Suppressor macrophage treated with lipopolysaccharide for 4 hours (primary cell): ENCODE measurements at regions not wholly inside any gene's neighbourhood (a gene's known extent, or its start where the extent isn't known, plus 50 kb on each side); places are given as distances from the start of the nearest gene placed in this dataset.

Experiments used
- DNase-seq: peaks from one replicate; pipeline ENCODE4 v3.0.0-alpha.2; 2020

- no peak for DNase-seq
These were observed 657.1 kb upstream of the SEL1L start for GRCh38 chr14:82190742-82191141.

DNA sequence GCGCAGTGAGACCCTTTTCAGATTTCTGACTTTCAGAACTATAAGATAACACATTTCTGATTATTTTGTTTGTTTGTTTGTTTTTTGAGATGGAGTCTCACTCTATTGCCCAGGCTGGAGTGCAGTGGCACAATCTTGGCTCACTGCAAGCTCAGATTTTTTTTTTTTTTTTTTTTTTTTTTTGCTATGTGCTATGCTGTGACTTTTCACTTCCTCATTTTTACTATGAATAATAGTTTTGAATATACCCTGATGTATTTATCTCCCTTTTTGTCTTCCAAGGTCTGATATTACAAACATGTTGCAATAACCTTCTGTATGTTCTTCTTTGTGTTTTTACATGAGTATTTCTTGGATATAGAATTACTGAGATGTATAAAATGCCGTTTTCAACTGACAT, 658.7 kb upstream of the SEL1L start:
- DNase-seq, result no peak

- DNase-seq, result no peak
These were observed 689.6 kb upstream of the SEL1L start for GRCh38 chr14:82223276-82223675.

GRCh38 chr14:82224610-82225009, 691.0 kb upstream of the SEL1L start:
- DNase-seq, result no peak

DNA sequence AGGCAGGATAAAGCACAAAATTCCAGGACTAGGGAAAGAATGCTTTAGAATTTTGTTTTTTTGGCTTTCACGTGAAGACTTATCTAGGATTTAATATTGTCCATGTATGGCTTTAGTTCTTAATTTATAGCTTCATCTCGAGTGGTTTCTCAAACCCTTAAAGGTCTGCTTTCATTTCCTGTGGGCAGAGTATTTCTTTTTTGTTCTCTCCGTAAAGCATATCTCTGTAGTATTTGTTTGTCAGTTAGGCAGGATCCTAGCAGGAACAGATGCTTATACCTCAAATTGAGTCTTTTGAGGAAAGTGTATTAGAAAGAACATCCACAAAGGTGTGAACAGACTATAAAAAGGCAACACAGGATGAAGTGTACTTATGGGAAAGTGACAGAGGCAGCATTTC, 697.1 kb upstream of the SEL1L start:
- no peak for DNase-seq

GRCh38 chr14:82238649-82239048, 705.0 kb upstream of the SEL1L start:
- no peak for DNase-seq

GRCh38 chr14:82239223-82239622, 705.6 kb upstream of the SEL1L start:
- DNase-seq, result no peak

DNA sequence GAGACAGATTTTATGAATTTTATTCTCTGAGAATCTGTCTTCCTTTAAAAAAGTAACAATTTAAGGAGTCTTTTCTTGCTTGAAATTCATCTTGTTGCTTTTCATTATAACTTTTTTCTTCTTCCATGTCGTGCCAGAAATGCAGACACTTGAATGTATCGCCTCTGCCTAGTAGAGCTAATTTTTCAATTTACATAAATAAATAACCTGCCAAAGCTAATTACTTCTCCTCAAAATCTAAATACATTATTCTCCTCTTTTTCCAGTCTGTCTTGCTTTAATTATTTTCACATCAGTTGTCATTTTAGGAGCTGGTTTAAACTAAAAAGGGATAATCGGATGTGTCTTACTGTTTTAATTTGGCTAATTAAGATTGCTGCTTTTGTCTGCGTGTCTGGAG, 711.1 kb upstream of the SEL1L start:
- no peak for DNase-seq

DNA sequence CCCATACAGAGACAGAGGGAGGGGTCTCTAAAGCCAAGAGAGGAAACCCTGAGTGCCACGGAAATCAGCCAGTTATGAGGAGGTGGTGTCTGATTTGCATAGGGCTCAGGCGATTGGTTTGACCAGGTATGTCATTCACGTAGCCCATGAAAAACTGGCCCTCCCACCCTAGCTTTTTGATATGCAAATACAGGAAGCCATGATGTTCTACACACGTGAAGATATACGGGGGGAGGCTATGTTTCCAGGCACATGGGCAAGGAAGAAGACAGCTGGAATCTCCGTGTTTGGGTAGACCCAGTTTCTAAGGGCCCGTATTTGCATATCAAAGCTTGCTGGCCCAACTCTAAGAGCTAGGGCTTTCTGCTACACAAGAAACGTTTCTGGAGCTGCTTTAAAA, 717.8 kb upstream of the SEL1L start:
- no peak for DNase-seq

- no peak for DNase-seq
These were observed 736.6 kb upstream of the SEL1L start for GRCh38 chr14:82270286-82270685.

DNA sequence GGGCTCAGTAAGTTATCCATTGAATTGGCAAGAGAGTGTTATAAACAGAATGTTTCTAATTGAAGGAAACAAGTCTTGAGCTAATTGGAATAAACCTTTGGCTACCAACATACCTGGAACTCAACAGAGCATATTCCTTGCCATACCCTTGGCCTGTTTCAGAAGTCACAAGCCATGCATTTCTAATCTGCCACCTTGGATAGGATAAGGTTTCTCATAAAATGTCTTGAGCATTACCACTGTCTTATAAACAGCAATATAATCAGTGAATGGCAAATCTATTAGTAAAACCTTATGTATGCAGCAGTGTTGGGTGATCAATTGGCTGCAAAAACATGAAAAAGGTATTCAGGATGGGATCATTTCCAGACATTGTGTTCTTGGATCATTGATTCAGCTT, 765.2 kb upstream of the SEL1L start:
- no peak for DNase-seq

GRCh38 chr14:82309199-82309598, 775.5 kb upstream of the SEL1L start:
- DNase-seq, result no peak

DNA sequence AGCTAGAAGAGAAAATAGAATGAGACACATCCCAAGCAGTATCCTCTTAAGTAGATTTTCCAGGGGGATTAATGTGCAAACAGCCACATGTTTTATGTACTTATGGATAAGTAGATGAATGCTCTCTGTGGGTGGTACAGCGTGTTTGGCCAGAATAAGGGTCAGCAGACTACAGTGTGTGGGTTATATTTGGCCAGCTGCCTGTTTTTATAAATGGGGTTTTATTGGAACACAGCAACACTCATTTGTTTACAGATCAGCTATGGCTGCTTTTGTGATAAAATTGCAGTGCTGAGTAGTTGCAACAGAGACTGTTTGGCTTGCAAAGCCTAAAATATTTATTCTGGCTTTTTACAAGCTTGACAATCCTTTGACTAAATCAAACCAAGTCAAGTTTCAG, 780.2 kb upstream of the SEL1L start:
- DNase-seq, result no peak

- DNase-seq, result no peak
These were observed 794.8 kb upstream of the SEL1L start for GRCh38 chr14:82328442-82328841.

GRCh38 chr14:82341261-82341810, 807.7 kb upstream of the SEL1L start:
- DNase-seq, result no peak

DNA sequence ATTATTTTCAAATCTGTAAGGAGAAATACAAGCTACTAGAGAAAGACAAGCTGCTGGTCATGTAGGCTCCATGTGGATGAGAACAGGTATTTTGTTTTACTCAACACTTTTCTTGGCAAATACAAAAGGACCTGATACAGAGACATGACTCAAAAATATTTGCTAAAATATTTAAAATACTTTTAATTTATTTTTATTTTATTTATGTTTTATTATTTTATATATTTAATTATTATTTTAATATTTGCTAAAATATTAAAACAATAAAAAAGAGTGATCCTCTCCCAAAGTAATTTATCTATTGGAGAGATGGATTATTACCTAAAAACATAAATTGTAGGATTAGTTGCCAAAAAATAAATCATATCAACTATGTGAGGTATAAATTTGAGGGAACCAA, 808.9 kb upstream of the SEL1L start:
- DNase-seq, result no peak

DNA sequence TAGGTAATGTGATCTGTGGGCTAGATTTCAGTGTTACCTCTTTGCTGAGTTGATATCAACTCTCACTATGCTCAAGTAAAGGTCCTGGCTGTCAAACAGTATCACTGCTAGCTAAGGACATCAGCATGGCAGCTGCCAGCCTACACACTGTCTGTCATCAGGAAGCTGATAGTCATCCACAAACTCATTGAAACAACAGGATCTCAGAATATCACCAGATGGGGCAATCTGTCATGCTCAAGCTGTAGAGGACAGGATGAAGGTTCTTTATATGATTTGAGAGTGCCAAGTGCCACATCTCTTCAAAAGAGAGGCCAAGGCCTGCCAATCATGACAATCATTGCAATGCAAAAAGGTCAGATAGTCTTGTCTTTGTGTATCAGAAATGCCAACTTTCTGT, 811.5 kb upstream of the SEL1L start:
- DNase-seq, result no peak

DNA sequence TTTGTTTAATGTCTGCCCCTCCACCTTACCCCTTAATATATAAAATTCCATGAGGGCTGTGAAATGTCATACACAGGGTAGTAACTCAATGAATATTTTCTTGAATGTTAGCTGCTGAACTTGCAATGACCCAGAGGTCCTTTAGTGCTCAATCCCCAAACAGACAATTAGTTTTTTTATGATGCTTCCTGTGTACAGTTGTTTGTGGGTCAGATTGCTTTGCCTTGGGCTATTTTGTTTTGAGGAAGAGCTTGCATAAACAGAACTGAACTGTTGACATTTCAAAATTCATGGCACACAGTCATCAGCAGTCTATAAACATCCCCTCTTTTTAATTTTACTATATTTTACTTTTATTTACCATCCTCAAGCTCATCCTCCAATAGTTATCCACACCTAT, 820.5 kb upstream of the SEL1L start:
- DNase-seq, result no peak

DNA sequence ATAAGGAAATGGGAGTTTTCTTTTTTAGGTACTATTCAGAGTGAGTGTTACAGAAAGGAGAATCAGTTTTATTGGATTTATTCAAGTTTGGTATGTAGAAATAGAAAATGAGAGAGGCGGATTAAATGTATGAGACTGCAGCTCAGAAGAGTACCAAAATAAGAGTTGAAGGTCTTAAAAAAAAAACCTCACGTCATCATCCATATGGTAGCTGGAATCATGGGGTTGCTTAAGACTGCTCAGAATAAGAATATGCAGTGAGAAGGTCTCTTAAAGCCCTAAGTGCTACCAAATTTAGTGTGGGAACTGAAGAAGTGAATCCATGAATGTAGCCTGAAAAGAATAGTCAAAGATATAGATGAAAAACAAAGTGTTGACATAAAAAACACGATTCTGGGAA, 825.5 kb upstream of the SEL1L start:
- DNase-seq, result no peak

- no peak for DNase-seq
These were observed 828.8 kb upstream of the SEL1L start for GRCh38 chr14:82362452-82362851.

DNA sequence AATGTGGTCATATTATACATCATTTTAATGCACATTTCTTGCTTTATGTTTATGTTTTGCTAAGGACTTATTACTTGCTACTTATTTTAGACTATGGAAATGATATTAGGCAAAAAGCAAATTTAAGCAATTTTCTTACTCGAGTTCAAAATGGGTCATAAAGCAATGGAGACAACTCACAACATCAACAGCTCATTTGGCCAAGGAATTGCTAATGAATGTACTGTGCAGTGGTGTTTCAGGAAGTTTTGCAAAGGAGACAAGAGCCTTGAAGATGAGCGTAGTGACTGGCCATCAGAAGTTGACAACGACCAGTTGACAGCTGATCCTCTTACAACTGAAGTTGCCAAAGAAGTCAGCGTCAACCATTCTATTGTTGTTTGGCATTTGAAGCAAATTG, 831.8 kb upstream of the SEL1L start:
- DNase-seq, result no peak

GRCh38 chr14:82366803-82367202, 833.1 kb upstream of the SEL1L start:
- no peak for DNase-seq

- DNase-seq, result no peak
These were observed 845.6 kb upstream of the SEL1L start for GRCh38 chr14:82379291-82379690.

DNA sequence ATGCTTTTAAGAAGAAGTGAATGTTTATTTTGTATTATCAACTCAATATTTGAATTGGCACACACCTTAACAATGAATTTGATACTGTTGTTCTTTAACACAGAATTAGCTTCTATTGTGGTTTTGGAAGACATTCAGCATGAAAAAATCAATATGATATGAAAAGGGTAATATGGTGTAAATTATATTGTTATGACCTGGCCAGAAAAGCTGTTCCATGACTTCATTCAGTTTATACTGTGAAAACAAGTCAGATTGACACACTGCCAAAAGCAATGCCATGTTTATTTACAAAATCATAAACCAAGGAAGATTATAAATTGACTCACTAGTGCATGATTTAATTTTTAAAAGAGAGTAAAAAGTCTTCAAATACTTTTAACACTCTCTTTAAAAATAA, 851.4 kb upstream of the SEL1L start:
- DNase-seq, result no peak

- DNase-seq, result no peak
These were observed 854.0 kb upstream of the SEL1L start for GRCh38 chr14:82387699-82388098.

DNA sequence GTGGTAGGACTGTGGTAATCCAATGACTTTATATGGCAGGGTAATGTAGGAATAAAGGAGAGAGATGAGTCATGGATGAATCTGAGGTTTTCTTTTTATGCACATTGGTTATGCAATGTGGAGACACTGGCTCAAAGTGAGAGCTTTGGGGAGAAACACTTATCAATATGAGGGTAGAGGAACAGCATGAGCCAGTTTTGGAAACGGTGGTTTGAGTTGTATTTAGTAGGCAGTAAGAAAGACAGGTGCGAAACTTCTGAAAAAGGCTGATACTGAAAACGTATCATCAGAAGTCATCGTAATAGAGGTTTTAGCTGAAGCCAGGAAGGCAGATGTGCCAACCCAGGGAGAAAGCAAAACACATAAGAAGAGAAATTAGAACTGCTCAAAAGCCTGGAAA, 854.8 kb upstream of the SEL1L start:
- DNase-seq, result no peak
